GM23248 (cell line): ENCODE measurements at regions not wholly inside any gene's neighbourhood (a gene's known extent, or its start where the extent isn't known, plus 50 kb on each side); places are given as distances from the start of the nearest gene placed in this dataset.

Experiments
- EZH2 ChIP-seq: fragments of 200-600 bp; sonication (generic); IDR thresholded peaks from 2 replicates; pipeline ENCODE4 v1.6.1; 2018; ENCODE audit warnings: antibody characterized with exemption, mild to moderate bottlenecking; ENCODE audit not compliant: insufficient read depth, poor library complexity, severe bottlenecking
- EZH2phosphoT487 ChIP-seq: fragments of 200-600 bp; sonication (generic); IDR thresholded peaks from 2 replicates; pipeline ENCODE4 v1.6.1; 2018; ENCODE audit warnings: antibody characterized with exemption, moderate library complexity, mild to moderate bottlenecking, low read depth; ENCODE audit not compliant: insufficient read depth

DNA sequence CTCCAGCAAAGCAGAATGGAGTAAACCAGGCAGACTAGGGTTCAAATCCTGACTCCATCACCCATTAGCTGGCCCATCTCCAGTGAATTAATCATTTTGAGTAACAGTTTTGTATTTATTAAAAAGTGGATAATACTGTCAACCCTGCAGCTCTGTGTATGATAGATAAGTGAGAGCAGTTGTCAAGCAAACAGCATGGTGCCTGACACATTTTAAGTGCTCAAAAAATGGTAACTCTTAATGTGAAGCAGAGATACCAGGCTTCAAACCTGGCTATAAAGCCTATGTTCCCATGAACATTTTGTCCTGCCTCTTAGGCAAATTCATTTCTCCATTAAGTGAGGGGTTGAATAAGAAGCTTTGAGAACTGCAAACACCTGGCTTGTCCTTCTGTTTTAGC, 409.6 kb downstream of the TBC1D4 start:
- TF ChIP-seq EZH2phosphoT487 (no peak), EZH2 (no peak)
